Loucy (cell line): ENCODE measurements at regions not wholly inside any gene's neighbourhood (a gene's known extent, or its start where the extent isn't known, plus 50 kb on each side); places are given as distances from the start of the nearest gene placed in this dataset.

Experiments used
- H2AFZ ChIP-seq: fragments of 200-600 bp; sonication (generic); 2 replicates; pipeline ENCODE4 v1.6.0; 2016; ENCODE audit warnings: antibody characterized with exemption, mild to moderate bottlenecking, low read length, moderate library complexity
- H3F3A ChIP-seq: fragments of 200-600 bp; 2 replicates; pipeline ENCODE4 v1.6.0; 2016; ENCODE audit warnings: antibody characterized with exemption, low read depth, mild to moderate bottlenecking
- H3K27me3 ChIP-seq: fragments of 200-600 bp; sonication (generic); 2 replicates; pipeline ENCODE4 v1.6.1; 2014; ENCODE audit warnings: low read length, mild to moderate bottlenecking; ENCODE audit not compliant: insufficient read depth, poor library complexity, severe bottlenecking
- H3K36me3 ChIP-seq: fragments of 200-600 bp; sonication (generic); 2 replicates; pipeline ENCODE4 v1.6.1; 2016; ENCODE audit warnings: low read length; ENCODE audit not compliant: insufficient read depth
- H3K4me1 ChIP-seq: fragments of 200-600 bp; sonication (generic); 2 replicates; pipeline ENCODE4 v1.5.1; 2014; ENCODE audit warnings: low read length, mild to moderate bottlenecking; ENCODE audit not compliant: insufficient read depth, poor library complexity, severe bottlenecking
- H3K4me2 ChIP-seq: fragments of 200-600 bp; sonication (generic); 2 replicates; pipeline ENCODE4 v1.6.0; 2014; ENCODE audit warnings: antibody characterized with exemption, low read length, low read depth, mild to moderate bottlenecking; ENCODE audit not compliant: poor library complexity, severe bottlenecking
- H3K4me3 ChIP-seq: fragments of 200-600 bp; sonication (generic); 2 replicates; pipeline ENCODE4 v1.5.1; 2014; ENCODE audit warnings: low read length, mild to moderate bottlenecking, mixed read lengths; ENCODE audit not compliant: poor library complexity, severe bottlenecking
- H3K79me2 ChIP-seq: fragments of 200-600 bp; sonication (generic); 2 replicates; pipeline ENCODE4 v1.6.1; 2014; ENCODE audit warnings: low read length; ENCODE audit not compliant: insufficient read depth
- H3K9ac ChIP-seq: fragments of 200-600 bp; sonication (generic); 2 replicates; pipeline ENCODE4 v1.6.0; 2014; ENCODE audit warnings: mild to moderate bottlenecking, low read depth, low read length, moderate library complexity; ENCODE audit not compliant: poor library complexity, severe bottlenecking
- H3K9me2 ChIP-seq: fragments of 200-600 bp; sonication (generic); replicated peaks from 2 replicates; pipeline ENCODE4 v1.6.1; 2016; ENCODE audit warnings: low read depth, low read length, mixed read lengths
- H3K9me3 ChIP-seq: fragments of 200-600 bp; sonication (generic); 2 replicates; pipeline ENCODE4 v1.6.1; 2014; ENCODE audit warnings: mild to moderate bottlenecking, antibody characterized with exemption, low read length, low read depth; ENCODE audit not compliant: insufficient read depth
- H4K20me1 ChIP-seq: fragments of 200-600 bp; sonication (generic); 2 replicates; pipeline ENCODE4 v1.6.0; 2014; ENCODE audit warnings: antibody characterized with exemption, low read length, mild to moderate bottlenecking; ENCODE audit not compliant: insufficient read depth, poor library complexity, severe bottlenecking
- CTCF ChIP-seq: fragments of 200-600 bp; sonication (generic); conservative IDR thresholded peaks from 2 replicates; pipeline ENCODE4 v1.5.1; 2014; ENCODE audit warnings: mild to moderate bottlenecking, antibody characterized with exemption, low read length
- EZH2phosphoT487 ChIP-seq: fragments of 200-600 bp; IDR thresholded peaks from 2 replicates; pipeline ENCODE4 v1.6.1; 2018; ENCODE audit warnings: antibody characterized with exemption, mild to moderate bottlenecking, moderate library complexity, borderline replicate concordance

DNA sequence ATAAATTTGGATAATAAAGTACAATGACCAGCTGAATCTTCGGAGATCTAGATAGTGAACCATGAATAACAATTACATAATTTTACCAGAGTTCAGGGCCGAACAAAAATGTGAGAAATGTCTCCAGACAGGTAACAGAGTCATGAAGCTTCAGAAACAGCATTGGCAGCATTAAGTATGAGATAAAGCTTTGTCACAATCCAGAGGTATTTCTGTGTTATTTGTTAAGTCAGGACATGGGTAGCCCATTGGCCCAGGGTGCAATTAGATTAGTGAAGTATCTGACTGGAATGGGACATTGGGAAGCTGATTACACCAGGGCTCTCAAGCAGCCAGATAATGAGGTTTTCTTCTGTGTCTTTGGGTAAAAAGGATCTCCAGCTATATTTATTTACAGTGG lies 184.2 kb upstream of the PPP1R3A start:
- H4K20me1 ChIP-seq = no peaks in the 10 kb centered on the region
- no peaks in the 10 kb centered on the region for H3K9me3 ChIP-seq
- H3K4me2 ChIP-seq = no peak overlapping the region
- H3K27me3 ChIP-seq = no peaks in the 10 kb centered on the region
- H3K36me3 ChIP-seq = no peaks in the 10 kb centered on the region
- H3K4me1 ChIP-seq = no peaks in the 10 kb centered on the region
- H3F3A ChIP-seq = no peaks in the 10 kb centered on the region
- TF ChIP-seq CTCF (no peak), EZH2phosphoT487 (no peak)
- H3K9me2 ChIP-seq = no peaks in the 10 kb centered on the region
- no peak overlapping the region for H3K9ac ChIP-seq
- no peak overlapping the region for H3K4me3 ChIP-seq
- H3K79me2 ChIP-seq = no peaks in the 10 kb centered on the region
- no peak overlapping the region for H2AFZ ChIP-seq

DNA sequence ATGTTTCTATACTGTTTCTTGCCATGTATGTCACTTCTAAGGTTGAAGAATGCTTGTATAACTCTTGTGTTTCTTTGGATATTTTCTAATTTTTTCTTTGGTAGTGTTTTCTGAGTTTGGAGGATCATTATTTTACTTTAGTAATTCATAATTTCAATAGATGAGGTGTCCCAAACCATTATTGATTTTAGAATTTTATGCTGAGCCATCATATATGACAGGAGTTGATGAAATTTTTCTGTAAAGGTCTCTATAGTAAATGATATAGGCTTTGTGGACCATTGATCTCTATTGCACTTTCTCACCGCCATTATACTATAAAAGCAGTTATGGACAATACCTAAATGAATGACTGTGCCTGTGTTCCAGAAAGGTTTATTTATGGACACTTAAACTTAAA lies 183.3 kb upstream of the PPP1R3A start:
- H3K9me3 ChIP-seq = no peaks in the 10 kb centered on the region
- H3K4me2 ChIP-seq = no peak overlapping the region
- H3K9ac ChIP-seq = no peak overlapping the region
- H3K9me2 ChIP-seq = no peaks in the 10 kb centered on the region
- TF ChIP-seq CTCF (no peak), EZH2phosphoT487 (no peak)
- H3K79me2 ChIP-seq = no peaks in the 10 kb centered on the region
- H3K4me1 ChIP-seq = no peaks in the 10 kb centered on the region
- H4K20me1 ChIP-seq = no peaks in the 10 kb centered on the region
- H3K27me3 ChIP-seq = no peaks in the 10 kb centered on the region
- no peaks in the 10 kb centered on the region for H3K36me3 ChIP-seq
- no peaks in the 10 kb centered on the region for H3F3A ChIP-seq
- no peak overlapping the region for H3K4me3 ChIP-seq
- no peak overlapping the region for H2AFZ ChIP-seq

DNA sequence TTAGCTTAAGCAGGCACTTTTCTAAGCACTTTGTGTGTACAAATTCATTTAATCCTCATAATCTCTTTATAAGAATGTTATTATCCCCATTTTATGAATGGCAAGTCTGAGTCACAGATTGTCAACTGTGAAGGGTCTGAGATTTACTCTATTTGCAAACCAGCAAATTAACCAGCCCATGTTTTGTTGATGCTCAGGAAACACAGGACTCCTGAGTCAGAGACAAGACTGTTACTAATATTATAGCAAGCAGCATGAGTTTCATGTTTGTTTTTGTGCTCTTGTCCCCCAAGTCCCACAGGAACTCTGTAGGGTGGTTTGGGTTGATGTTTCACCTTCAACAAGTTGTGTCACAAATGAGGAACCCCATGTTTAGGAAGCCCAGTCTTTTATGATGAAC lies 182.0 kb upstream of the PPP1R3A start:
- TF ChIP-seq EZH2phosphoT487 = no peak
- no peak for TF ChIP-seq CTCF
- Histone ChIP-seq H2AFZ (no peak overlapping the region), H3K4me3 (no peak overlapping the region)

More for the DNA sequence above, 182.0 kb upstream of the PPP1R3A start:
- Histone ChIP-seq H3K4me2 (no peak overlapping the region), H3K9me3 (no peaks in the 10 kb centered on the region), H3K36me3 (no peaks in the 10 kb centered on the region), H4K20me1 (no peaks in the 10 kb centered on the region), H3K27me3 (no peaks in the 10 kb centered on the region), H3K79me2 (no peaks in the 10 kb centered on the region), H3K9ac (no peak overlapping the region), H3K9me2 (no peaks in the 10 kb centered on the region), H3F3A (no peaks in the 10 kb centered on the region), H3K4me1 (no peaks in the 10 kb centered on the region)
